ENCODE measurements at regions not wholly inside any gene's neighbourhood (a gene's known extent, or its start where the extent isn't known, plus 50 kb on each side); places are given as distances from the start of the nearest gene placed in this dataset.

DNA sequence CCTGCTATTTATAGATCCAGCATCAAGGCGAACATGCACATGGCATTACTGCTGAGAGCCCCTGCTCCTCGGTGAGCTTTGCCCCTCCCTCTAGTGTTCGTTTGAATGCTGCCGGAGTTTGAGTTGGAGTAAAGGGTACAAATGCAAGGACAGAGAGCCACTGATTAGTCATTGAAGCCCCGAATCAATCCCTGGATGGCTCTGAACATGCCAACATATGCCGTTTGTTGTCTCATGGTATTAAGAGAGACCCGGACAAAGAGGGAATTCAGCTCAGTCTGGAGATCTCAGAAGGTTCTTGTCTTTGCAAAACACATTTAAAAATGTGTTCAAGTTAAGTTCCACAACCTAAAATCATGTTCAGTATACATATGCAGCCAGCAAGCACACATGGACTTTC lies 789.2 kb upstream of the NR2F2 start:
- no peak for ATAC-seq
- TF ChIP-seq ZFP3 (CRISPR knock-in tag; IDR thresholded peaks at IDR 0.05) = no peak
- TF ChIP-seq, protein P1, sequence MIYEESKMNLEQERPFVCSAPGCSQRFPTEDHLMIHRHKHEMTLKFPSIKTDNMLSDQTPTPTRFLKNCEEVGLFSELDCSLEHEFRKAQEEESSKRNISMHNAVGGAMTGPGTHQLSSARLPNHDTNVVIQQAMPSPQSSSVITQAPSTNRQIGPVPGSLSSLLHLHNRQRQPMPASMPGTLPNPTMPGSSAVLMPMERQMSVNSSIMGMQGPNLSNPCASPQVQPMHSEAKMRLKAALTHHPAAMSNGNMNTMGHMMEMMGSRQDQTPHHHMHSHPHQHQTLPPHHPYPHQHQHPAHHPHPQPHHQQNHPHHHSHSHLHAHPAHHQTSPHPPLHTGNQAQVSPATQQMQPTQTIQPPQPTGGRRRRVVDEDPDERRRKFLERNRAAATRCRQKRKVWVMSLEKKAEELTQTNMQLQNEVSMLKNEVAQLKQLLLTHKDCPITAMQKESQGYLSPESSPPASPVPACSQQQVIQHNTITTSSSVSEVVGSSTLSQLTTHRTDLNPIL (CRISPR knock-in tag; IDR thresholded peaks at IDR 0.05; ENCODE audit: low read depth) = no peak
- TF ChIP-seq SNAI2 (CRISPR knock-in tag; IDR thresholded peaks at IDR 0.05) = no peak
- no peak for TF ChIP-seq GLIS3 (CRISPR knock-in tag; IDR thresholded peaks at IDR 0.05)
- TF ChIP-seq ESRRG (CRISPR knock-in tag; IDR thresholded peaks at IDR 0.05) = no peak
- no peak for TF ChIP-seq PPARA (CRISPR knock-in tag; IDR thresholded peaks at IDR 0.05; ENCODE audit: borderline replicate concordance)
- TF ChIP-seq ZC3H10 (CRISPR knock-in tag; IDR thresholded peaks at IDR 0.05) = no peak
- TF ChIP-seq ISL1 (CRISPR knock-in tag; IDR thresholded peaks at IDR 0.05) = no peak
- TF ChIP-seq ZFP30 (CRISPR knock-in tag; IDR thresholded peaks at IDR 0.05) = no peak
- no peak for TF ChIP-seq CSDC2 (CRISPR knock-in tag; IDR thresholded peaks at IDR 0.05)

DNA sequence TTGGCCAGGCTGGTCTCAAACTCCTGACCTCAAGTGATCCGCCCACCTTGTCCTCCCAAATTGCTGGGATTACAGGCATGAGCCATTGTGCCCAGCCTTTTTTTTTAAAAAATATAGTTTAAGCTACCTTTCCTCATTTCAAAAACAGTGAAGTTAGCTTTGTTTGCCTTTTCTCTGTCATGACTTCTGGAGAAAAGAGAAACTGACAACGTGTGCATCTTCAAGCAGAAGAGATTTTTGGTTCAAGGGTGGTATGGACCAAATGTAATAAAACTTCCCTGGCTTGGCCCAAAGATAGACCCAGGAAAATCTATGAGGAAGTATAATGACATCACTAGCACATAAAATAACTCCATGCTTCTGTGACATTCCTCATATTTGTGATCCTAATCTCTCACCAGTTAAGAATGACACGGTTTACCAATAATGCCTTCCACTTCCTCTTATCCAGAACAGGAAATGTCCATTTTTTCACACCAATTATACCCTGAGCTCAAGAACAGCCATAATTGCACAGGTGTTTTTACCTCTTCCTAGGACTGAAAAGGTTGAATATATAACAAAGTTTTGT lies 781.2 kb upstream of the NR2F2 start:
- TF ChIP-seq OSR1 (CRISPR knock-in tag; IDR thresholded peaks at IDR 0.05) = no peak
- TF ChIP-seq ESRRG (CRISPR knock-in tag; IDR thresholded peaks at IDR 0.05) = no peak
- no peak for TF ChIP-seq ISL1 (CRISPR knock-in tag; IDR thresholded peaks at IDR 0.05)
- no peak for TF ChIP-seq ZFP30 (CRISPR knock-in tag; IDR thresholded peaks at IDR 0.05)
- no peak for TF ChIP-seq ZNF8 (CRISPR knock-in tag; IDR thresholded peaks at IDR 0.05)
- TF ChIP-seq TOX (CRISPR knock-in tag; IDR thresholded peaks at IDR 0.05; ENCODE audit: borderline replicate concordance) = no peak
- TF ChIP-seq RARB (CRISPR knock-in tag; IDR thresholded peaks at IDR 0.05) = no peak
- TF ChIP-seq, protein P2, sequence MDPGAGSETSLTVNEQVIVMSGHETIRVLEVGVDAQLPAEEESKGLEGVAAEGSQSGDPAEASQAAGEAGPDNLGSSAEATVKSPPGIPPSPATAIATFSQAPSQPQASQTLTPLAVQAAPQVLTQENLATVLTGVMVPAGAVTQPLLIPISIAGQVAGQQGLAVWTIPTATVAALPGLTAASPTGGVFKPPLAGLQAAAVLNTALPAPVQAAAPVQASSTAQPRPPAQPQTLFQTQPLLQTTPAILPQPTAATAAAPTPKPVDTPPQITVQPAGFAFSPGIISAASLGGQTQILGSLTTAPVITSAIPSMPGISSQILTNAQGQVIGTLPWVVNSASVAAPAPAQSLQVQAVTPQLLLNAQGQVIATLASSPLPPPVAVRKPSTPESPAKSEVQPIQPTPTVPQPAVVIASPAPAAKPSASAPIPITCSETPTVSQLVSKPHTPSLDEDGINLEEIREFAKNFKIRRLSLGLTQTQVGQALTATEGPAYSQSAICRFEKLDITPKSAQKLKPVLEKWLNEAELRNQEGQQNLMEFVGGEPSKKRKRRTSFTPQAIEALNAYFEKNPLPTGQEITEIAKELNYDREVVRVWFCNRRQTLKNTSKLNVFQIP (CRISPR knock-in tag; IDR thresholded peaks at IDR 0.05; ENCODE audit: borderline replicate concordance, low read depth) = no peak
- TF ChIP-seq CSDC2 (CRISPR knock-in tag; IDR thresholded peaks at IDR 0.05) = no peak
- TF ChIP-seq, protein P3, sequence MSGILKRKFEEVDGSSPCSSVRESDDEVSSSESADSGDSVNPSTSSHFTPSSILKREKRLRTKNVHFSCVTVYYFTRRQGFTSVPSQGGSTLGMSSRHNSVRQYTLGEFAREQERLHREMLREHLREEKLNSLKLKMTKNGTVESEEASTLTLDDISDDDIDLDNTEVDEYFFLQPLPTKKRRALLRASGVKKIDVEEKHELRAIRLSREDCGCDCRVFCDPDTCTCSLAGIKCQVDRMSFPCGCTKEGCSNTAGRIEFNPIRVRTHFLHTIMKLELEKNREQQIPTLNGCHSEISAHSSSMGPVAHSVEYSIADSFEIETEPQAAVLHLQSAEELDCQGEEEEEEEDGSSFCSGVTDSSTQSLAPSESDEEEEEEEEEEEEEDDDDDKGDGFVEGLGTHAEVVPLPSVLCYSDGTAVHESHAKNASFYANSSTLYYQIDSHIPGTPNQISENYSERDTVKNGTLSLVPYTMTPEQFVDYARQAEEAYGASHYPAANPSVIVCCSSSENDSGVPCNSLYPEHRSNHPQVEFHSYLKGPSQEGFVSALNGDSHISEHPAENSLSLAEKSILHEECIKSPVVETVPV (CRISPR knock-in tag; IDR thresholded peaks at IDR 0.05) = no peak
- no peak for ATAC-seq

DNA sequence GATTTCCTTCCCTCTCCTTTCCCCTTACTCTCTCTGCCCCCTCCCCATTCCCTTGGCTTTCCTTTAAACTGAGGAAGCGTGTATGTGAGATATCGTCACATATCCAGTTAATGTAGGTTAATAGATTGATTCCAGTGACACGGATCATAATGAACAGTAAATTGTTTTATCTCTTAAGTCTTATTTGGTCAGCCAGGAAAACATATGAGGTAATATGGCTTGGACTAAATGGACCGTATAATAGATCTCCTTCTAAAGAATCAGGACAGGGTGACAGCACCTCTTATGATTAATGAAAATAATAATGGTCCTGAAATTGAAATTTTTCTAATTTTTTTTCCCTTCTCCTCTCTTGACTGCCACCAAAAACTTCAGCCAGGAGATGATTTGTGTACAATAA lies 779.8 kb upstream of the NR2F2 start:
- ATAC-seq = no peak
- no peak for TF ChIP-seq OSR1 (CRISPR knock-in tag; IDR thresholded peaks at IDR 0.05)
- TF ChIP-seq ZFP30 (CRISPR knock-in tag; IDR thresholded peaks at IDR 0.05) = no peak
- TF ChIP-seq ZNF70 (CRISPR knock-in tag; IDR thresholded peaks at IDR 0.05) = no peak
- TF ChIP-seq TOX (CRISPR knock-in tag; IDR thresholded peaks at IDR 0.05; ENCODE audit: borderline replicate concordance) = no peak
- TF ChIP-seq, protein P3 (CRISPR knock-in tag; IDR thresholded peaks at IDR 0.05) = no peak
- no peak for TF ChIP-seq ISL1 (CRISPR knock-in tag; IDR thresholded peaks at IDR 0.05)
- TF ChIP-seq, protein P1 (CRISPR knock-in tag; IDR thresholded peaks at IDR 0.05; ENCODE audit: low read depth) = no peak
- no peak for TF ChIP-seq PPARA (CRISPR knock-in tag; IDR thresholded peaks at IDR 0.05; ENCODE audit: borderline replicate concordance)
- TF ChIP-seq, protein P4, sequence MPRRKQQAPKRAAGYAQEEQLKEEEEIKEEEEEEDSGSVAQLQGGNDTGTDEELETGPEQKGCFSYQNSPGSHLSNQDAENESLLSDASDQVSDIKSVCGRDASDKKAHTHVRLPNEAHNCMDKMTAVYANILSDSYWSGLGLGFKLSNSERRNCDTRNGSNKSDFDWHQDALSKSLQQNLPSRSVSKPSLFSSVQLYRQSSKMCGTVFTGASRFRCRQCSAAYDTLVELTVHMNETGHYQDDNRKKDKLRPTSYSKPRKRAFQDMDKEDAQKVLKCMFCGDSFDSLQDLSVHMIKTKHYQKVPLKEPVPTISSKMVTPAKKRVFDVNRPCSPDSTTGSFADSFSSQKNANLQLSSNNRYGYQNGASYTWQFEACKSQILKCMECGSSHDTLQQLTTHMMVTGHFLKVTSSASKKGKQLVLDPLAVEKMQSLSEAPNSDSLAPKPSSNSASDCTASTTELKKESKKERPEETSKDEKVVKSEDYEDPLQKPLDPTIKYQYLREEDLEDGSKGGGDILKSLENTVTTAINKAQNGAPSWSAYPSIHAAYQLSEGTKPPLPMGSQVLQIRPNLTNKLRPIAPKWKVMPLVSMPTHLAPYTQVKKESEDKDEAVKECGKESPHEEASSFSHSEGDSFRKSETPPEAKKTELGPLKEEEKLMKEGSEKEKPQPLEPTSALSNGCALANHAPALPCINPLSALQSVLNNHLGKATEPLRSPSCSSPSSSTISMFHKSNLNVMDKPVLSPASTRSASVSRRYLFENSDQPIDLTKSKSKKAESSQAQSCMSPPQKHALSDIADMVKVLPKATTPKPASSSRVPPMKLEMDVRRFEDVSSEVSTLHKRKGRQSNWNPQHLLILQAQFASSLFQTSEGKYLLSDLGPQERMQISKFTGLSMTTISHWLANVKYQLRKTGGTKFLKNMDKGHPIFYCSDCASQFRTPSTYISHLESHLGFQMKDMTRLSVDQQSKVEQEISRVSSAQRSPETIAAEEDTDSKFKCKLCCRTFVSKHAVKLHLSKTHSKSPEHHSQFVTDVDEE (CRISPR knock-in tag; IDR thresholded peaks at IDR 0.05) = no peak
- TF ChIP-seq, protein P5, sequence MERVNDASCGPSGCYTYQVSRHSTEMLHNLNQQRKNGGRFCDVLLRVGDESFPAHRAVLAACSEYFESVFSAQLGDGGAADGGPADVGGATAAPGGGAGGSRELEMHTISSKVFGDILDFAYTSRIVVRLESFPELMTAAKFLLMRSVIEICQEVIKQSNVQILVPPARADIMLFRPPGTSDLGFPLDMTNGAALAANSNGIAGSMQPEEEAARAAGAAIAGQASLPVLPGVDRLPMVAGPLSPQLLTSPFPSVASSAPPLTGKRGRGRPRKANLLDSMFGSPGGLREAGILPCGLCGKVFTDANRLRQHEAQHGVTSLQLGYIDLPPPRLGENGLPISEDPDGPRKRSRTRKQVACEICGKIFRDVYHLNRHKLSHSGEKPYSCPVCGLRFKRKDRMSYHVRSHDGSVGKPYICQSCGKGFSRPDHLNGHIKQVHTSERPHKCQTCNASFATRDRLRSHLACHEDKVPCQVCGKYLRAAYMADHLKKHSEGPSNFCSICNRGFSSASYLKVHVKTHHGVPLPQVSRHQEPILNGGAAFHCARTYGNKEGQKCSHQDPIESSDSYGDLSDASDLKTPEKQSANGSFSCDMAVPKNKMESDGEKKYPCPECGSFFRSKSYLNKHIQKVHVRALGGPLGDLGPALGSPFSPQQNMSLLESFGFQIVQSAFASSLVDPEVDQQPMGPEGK (CRISPR knock-in tag; IDR thresholded peaks at IDR 0.05; ENCODE audit: borderline replicate concordance) = no peak
- no peak for TF ChIP-seq SNAI2 (CRISPR knock-in tag; IDR thresholded peaks at IDR 0.05)
- no peak for TF ChIP-seq TCF4 (CRISPR knock-in tag; IDR thresholded peaks at IDR 0.05; ENCODE audit: borderline replicate concordance)
- no peak for TF ChIP-seq CSDC2 (CRISPR knock-in tag; IDR thresholded peaks at IDR 0.05)
- no peak for TF ChIP-seq GLIS3 (CRISPR knock-in tag; IDR thresholded peaks at IDR 0.05)
- TF ChIP-seq, protein P2 (CRISPR knock-in tag; IDR thresholded peaks at IDR 0.05; ENCODE audit: borderline replicate concordance, low read depth) = no peak

All from SK-N-SH treated with all-trans-retinoic acid at 6 μM for 48 hours (cell line).